Upper lobe of right lung (tissue), 1 donor: ENCODE measurements at regions not wholly inside any gene's neighbourhood (a gene's known extent, or its start where the extent isn't known, plus 50 kb on each side); places are given as distances from the start of the nearest gene placed in this dataset.

Source experiments
- ATAC-seq: fragments of 200-7000 bp; cut with Tn5 transposase; one replicate; pipeline ENCODE4 v1.9.1; 2020; ENCODE audit warnings: mild to moderate bottlenecking, moderate library complexity
- DNase-seq: peaks from one replicate; pipeline ENCODE4 v3.0.0-alpha.2; 2020
- H3K27ac ChIP-seq: fragments of 200-600 bp; one replicate; pipeline ENCODE4 v1.8.0; 2022
- H3K27me3 ChIP-seq: fragments of 200-600 bp; one replicate; pipeline ENCODE4 v1.8.0; 2022; ENCODE audit warnings: mild to moderate bottlenecking
- H3K36me3 ChIP-seq: fragments of 200-600 bp; one replicate; pipeline ENCODE4 v1.8.0; 2022
- H3K4me1 ChIP-seq: fragments of 200-600 bp; one replicate; pipeline ENCODE4 v1.8.0; 2022
- H3K4me3 ChIP-seq: fragments of 200-600 bp; one replicate; pipeline ENCODE4 v1.8.0; 2022; ENCODE audit warnings: mild to moderate bottlenecking
- H3K9me3 ChIP-seq: fragments of 200-600 bp; one replicate; pipeline ENCODE4 v1.8.0; 2022
- CTCF ChIP-seq: fragments of 200-600 bp; IDR thresholded peaks from one replicate; pipeline ENCODE4 v1.8.0; 2022; ENCODE audit warnings: antibody characterized with exemption
- intact Hi-C: fragments of 100-400 bp; cut with DNase I; formaldehyde crosslinking; loops from one replicate; pipeline ENCODE4 v1.11.0; 2022
- donor health status: DM: no; HTN: yes; CAD: no; lungs with severe emphysema.

DNA sequence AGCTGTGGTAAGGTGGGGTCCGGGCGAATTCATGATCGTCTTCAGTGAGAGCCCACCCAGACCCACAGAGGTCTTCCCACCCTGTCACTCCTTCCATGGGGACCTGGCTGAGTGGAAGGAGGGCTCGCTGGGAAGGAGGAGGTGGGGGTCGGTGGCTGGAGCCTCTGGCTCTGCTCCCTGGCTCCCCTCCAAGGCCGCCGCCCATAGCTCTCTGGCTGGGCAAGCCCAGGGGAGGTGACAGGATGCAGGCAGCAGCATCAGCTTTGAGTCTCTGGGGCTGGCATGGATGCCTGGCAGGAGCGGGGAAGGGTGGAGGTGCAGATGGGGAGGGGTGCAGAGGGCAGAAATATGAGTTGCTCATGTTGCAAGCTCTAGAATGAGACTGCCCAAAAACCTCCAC is 147.0 kb downstream of the ENGASE start:
- no peak for TF ChIP-seq CTCF
- Histone ChIP-seq H3K4me3 (no peak overlapping the region), H3K4me1 (no peaks in the 10 kb centered on the region), H3K27ac (no peak overlapping the region), H3K36me3 (no peaks in the 10 kb centered on the region), H3K9me3 (no peaks in the 10 kb centered on the region), H3K27me3 (peaks cover 92% of the 10 kb centered on the region)
- ATAC-seq: no peak
- no peak for DNase-seq
- intact Hi-C loops: no loop called here

DNA sequence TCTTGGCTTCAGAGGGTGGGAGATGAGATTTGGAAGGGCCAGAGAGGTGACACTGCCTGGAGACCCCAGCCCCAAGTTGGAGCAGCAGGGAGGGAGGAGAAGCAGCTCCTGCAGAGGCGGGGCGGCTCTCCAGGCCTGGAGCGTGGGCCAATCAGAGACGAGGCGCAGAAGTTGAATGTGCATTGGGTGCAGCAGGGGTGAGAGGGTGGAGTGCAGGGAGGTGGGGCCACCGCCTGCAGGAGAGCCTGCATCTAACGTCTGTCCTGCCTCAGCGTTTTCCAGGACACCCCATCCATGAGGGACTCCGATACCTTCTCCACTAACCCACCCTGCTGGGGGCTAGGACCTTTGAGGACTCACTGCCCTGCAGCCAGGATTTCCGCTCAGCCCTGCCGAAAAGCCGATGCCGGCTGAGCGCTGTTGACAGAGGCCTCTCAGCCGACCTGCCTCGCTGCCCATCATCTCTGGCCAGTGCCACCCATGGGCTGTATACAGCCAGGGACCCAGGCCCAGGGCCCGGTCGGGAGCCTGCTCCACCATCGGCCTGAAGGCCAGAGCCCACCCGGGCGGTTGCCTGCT is 146.2 kb downstream of the ENGASE start:
- Histone ChIP-seq H3K9me3 (no peaks in the 10 kb centered on the region), H3K27me3 (peaks cover 93% of the 10 kb centered on the region), H3K4me1 (no peaks in the 10 kb centered on the region), H3K4me3 (no peak overlapping the region), H3K27ac (no peak overlapping the region), H3K36me3 (no peaks in the 10 kb centered on the region)
- ATAC-seq (no peak), DNase-seq (no peak)
- intact Hi-C loops: no loop called here
- TF ChIP-seq CTCF: no peak

DNA sequence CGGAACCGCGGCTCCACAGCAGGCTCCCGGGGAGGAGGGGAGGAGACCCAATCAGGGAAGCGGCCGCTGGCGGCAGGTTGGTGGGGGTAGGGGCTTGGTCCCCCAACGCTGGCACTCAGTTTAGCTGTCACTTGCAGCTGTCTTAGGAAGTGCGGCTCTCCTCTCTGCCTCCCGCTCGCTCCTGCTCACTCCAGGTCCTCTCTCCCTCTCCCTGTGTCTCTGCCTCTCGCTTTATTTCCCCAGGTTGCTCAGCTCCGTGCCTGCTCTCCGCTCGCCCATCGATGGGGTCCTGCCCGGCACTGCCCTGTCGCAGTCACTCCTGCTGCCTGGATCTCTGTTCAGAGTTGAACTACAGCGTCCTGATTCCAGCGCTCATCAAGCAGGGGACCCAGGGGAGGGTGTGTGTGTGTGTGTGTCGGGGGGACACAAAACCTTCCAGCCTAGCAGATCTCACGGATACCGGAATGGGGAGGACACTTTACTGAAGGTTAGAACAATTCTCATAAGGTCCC is 145.6 kb downstream of the ENGASE start:
- no peak for DNase-seq
- ATAC-seq: no peak
- no peak for TF ChIP-seq CTCF
- H3K4me3 ChIP-seq: no peak overlapping the region
- peaks cover 94% of the 10 kb centered on the region for H3K27me3 ChIP-seq
- no peak overlapping the region for H3K27ac ChIP-seq
- no peaks in the 10 kb centered on the region for H3K4me1 ChIP-seq
- H3K9me3 ChIP-seq: no peaks in the 10 kb centered on the region
- intact Hi-C loops: no loop called here
- no peaks in the 10 kb centered on the region for H3K36me3 ChIP-seq

- Histone ChIP-seq H3K4me1 (no peaks in the 10 kb centered on the region), H3K27me3 (peaks cover 95% of the 10 kb centered on the region), H3K36me3 (no peaks in the 10 kb centered on the region), H3K4me3 (no peak overlapping the region), H3K9me3 (no peaks in the 10 kb centered on the region), H3K27ac (no peak overlapping the region)
- no peak for TF ChIP-seq CTCF
- ATAC-seq (no peak), DNase-seq (no peak)
- intact Hi-C loops: no loop called here
Observed at GRCh38 chr17:79219208-79219935, 144.7 kb downstream of the ENGASE start.

DNA sequence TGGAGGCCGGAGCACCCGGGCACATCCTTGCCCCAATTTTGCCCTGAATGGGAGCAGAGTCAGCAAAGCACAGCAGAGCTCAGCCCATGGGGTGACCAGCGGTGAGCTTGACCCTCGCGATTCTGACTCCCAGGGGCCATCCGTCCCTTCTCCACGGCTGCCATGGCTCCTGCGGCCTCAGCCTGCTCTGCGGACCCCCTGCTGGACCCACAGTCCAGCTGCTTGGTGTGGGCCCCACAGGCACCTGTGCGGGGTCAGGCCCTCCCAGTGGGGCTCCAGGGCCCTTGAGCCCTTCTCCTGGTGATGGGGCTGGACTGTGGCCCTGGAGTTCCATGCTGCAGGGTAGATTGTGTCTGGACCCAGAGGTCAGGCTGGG is 144.2 kb downstream of the ENGASE start:
- intact Hi-C loops: no loop called here
- no peak for TF ChIP-seq CTCF

More for the DNA sequence above, 144.2 kb downstream of the ENGASE start:
- Histone ChIP-seq H3K36me3 (no peaks in the 10 kb centered on the region), H3K4me1 (no peaks in the 10 kb centered on the region), H3K27ac (no peak overlapping the region), H3K9me3 (no peaks in the 10 kb centered on the region), H3K4me3 (no peak overlapping the region), H3K27me3 (peaks cover 94% of the 10 kb centered on the region)
- no peak for DNase-seq
- ATAC-seq: no peak
